ENCODE measurements at regions not wholly inside any gene's neighbourhood (a gene's known extent, or its start where the extent isn't known, plus 50 kb on each side); places are given as distances from the start of the nearest gene placed in this dataset.

DNA sequence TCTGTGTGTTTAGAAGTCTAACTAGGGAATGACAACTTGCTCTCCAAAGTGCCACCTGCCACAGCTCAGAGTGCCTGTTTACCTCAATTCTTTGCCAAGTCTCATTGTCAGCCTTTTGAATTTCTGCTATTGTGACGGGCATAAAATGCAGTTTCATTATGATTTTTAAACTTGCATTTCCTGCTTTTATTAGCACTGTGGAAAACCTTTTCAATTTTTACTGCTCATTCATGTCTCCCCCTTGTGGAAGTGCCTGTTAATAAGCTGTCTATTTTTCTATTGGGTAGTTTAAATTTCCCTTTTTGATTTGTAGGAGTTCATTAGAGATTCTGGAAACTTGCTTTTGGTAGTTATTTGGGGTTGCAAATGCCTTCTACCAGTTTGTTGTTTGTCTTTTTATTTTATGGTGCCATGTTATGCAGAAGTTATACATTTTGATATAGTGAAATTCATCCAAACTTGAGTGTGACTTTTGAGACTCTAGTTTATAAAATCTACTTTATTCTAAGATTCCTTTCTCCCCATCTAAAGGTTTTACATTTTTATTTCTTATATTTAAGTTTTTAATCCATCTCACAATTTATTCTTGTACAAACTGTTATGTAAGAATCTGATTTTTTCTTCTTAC is 53.9 kb upstream of the FRMD4B start:
- H3K4me1 ChIP-seq (ENCODE audit: insufficient read depth, low read length): peaks cover 4% of the 10 kb centered on the region; the same call in 1 of the 2 replicates
- H3K27me3 ChIP-seq (ENCODE audit: insufficient read depth, low read length, poor library complexity): no peaks in the 10 kb centered on the region
- no peaks in the 10 kb centered on the region for H4K20me1 ChIP-seq (ENCODE audit: insufficient read depth, low read length)
- TF ChIP-seq EZH2 (IDR thresholded peaks at IDR 0.05; ENCODE audit: borderline replicate concordance, low read depth, low read length, severe bottlenecking): no peak
- TF ChIP-seq, protein P1, sequence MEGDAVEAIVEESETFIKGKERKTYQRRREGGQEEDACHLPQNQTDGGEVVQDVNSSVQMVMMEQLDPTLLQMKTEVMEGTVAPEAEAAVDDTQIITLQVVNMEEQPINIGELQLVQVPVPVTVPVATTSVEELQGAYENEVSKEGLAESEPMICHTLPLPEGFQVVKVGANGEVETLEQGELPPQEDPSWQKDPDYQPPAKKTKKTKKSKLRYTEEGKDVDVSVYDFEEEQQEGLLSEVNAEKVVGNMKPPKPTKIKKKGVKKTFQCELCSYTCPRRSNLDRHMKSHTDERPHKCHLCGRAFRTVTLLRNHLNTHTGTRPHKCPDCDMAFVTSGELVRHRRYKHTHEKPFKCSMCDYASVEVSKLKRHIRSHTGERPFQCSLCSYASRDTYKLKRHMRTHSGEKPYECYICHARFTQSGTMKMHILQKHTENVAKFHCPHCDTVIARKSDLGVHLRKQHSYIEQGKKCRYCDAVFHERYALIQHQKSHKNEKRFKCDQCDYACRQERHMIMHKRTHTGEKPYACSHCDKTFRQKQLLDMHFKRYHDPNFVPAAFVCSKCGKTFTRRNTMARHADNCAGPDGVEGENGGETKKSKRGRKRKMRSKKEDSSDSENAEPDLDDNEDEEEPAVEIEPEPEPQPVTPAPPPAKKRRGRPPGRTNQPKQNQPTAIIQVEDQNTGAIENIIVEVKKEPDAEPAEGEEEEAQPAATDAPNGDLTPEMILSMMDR (IDR thresholded peaks at IDR 0.05; ENCODE audit: borderline replicate concordance, extremely low read depth, low read length, poor library complexity, severe bottlenecking): peak; percentile 74
- no peaks in the 10 kb centered on the region for H3K9me3 ChIP-seq (ENCODE audit: insufficient read depth, low read length, severe bottlenecking)
- no peak overlapping the region for H3K4me3 ChIP-seq (ENCODE audit: low read depth in 1 of 2, low read length in 2 of 2)
- DNase-seq: no peak
- H3K9ac ChIP-seq (ENCODE audit: low read depth, low read length): no peak overlapping the region
- peak overlapping the region; percentile 53 for H2AFZ ChIP-seq (ENCODE audit: low read depth, low read length)
- H3K27ac ChIP-seq (ENCODE audit: low read length): no peak overlapping the region
- ATAC-seq (ENCODE audit: insufficient read depth, low read depth): peak; percentile 58; the same call in 2 of the 3 replicates
- no peaks in the 10 kb centered on the region for H3K36me3 ChIP-seq (ENCODE audit: insufficient read depth, low read length)
- H3K4me2 ChIP-seq (ENCODE audit: insufficient read depth, low read length): peak overlapping the region; percentile 51; the same call in 1 of the 2 replicates
- H3K79me2 ChIP-seq (ENCODE audit: insufficient read depth, low read length): no peaks in the 10 kb centered on the region

DNA sequence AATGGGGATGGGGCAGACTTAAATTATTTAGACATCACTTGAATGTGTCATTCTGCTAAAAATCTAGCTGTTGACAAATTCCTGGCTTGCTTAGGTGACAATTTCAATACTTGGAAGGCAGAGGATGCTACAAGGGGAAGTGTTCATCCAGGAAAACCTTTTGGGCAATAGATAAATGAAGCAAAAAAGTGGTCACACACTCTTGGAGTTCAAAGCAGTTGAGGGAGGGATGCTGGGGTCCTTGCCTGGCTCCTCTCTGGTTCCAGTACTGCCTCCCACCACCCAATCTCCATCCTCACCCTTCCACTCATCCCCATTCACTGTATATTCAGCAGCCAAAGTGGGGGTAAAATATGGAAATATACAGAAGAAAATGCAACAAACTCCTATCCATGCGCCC is 52.6 kb upstream of the FRMD4B start:
- ATAC-seq (ENCODE audit: insufficient read depth, low read depth): no peak
- no peak overlapping the region for H2AFZ ChIP-seq (ENCODE audit: low read depth, low read length)
- DNase-seq: no peak
- H3K9me3 ChIP-seq (ENCODE audit: insufficient read depth, low read length, severe bottlenecking): no peaks in the 10 kb centered on the region
- no peak for TF ChIP-seq EZH2 (IDR thresholded peaks at IDR 0.05; ENCODE audit: borderline replicate concordance, low read depth, low read length, severe bottlenecking)
- TF ChIP-seq, protein P1 (IDR thresholded peaks at IDR 0.05; ENCODE audit: borderline replicate concordance, extremely low read depth, low read length, poor library complexity, severe bottlenecking): no peak
- no peak overlapping the region for H3K4me3 ChIP-seq (ENCODE audit: low read depth in 1 of 2, low read length in 2 of 2)
- H3K27ac ChIP-seq (ENCODE audit: low read length): no peak overlapping the region
- H4K20me1 ChIP-seq (ENCODE audit: insufficient read depth, low read length): no peaks in the 10 kb centered on the region
- H3K27me3 ChIP-seq (ENCODE audit: insufficient read depth, low read length, poor library complexity): no peaks in the 10 kb centered on the region
- H3K9ac ChIP-seq (ENCODE audit: low read depth, low read length): no peak overlapping the region
- no peaks in the 10 kb centered on the region for H3K36me3 ChIP-seq (ENCODE audit: insufficient read depth, low read length)
- H3K4me1 ChIP-seq (ENCODE audit: insufficient read depth, low read length): peaks cover 4% of the 10 kb centered on the region; the same call in 1 of the 2 replicates
- no peak overlapping the region for H3K4me2 ChIP-seq (ENCODE audit: insufficient read depth, low read length)
- no peaks in the 10 kb centered on the region for H3K79me2 ChIP-seq (ENCODE audit: insufficient read depth, low read length)

DNA sequence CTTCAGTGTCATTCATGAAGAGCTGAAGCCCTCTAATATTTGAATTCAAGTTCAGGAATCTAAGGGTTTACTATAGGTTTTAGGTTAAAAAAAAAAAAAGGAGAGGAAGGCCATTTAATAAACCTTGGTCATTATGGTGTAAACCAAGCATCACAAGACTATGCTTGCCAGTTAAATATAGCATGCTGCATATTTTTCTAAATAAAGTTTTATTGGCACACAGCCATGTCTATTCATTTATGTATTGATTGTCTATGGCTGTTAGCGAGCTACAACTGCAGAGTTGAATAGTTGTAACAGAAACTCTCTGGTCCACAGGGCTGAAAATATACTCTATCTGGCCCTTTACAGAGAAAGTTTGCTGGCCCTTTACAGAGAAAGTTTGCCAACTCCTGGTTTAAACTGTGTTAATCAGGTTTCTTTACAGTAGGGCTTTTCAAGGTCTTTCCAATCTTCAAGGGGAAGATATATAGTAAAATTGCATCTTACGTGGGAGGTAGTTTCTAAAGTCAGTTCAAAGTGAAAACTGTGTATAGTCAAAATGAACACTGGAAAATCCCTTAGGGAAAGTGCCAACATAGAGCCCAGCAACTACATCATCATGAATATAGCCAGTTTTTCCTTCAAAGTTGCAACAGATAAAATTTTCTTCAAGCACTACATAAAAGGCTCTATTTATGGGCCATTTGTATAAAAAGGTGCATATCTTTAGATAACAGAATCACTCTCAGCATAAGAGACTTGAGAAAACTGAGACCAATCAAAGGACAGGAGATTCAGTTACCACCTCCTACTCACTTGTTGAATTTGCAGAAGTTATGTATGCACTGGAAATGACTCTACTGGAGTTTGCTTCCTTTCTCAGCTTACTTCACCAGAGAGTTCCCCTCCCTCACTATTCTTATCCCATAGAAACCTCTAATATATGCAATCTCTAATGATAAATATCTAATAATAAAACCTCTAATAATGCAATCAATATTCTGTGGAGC is 49.7 kb upstream of the FRMD4B start:
- no peak overlapping the region for H2AFZ ChIP-seq (ENCODE audit: low read depth, low read length)
- H3K79me2 ChIP-seq (ENCODE audit: insufficient read depth, low read length): no peaks in the 10 kb centered on the region
- H3K4me3 ChIP-seq (ENCODE audit: low read depth in 1 of 2, low read length in 2 of 2): no peak overlapping the region
- no peaks in the 10 kb centered on the region for H4K20me1 ChIP-seq (ENCODE audit: insufficient read depth, low read length)
- H3K36me3 ChIP-seq (ENCODE audit: insufficient read depth, low read length): no peaks in the 10 kb centered on the region
- H3K4me1 ChIP-seq (ENCODE audit: insufficient read depth, low read length): peaks cover 4% of the 10 kb centered on the region; the same call in 1 of the 2 replicates
- H3K27ac ChIP-seq (ENCODE audit: low read length): no peak overlapping the region
- TF ChIP-seq, protein P1 (IDR thresholded peaks at IDR 0.05; ENCODE audit: borderline replicate concordance, extremely low read depth, low read length, poor library complexity, severe bottlenecking): no peak
- TF ChIP-seq EZH2 (IDR thresholded peaks at IDR 0.05; ENCODE audit: borderline replicate concordance, low read depth, low read length, severe bottlenecking): no peak
- H3K4me2 ChIP-seq (ENCODE audit: insufficient read depth, low read length): no peak overlapping the region
- ATAC-seq (ENCODE audit: insufficient read depth, low read depth): no peak
- no peaks in the 10 kb centered on the region for H3K9me3 ChIP-seq (ENCODE audit: insufficient read depth, low read length, severe bottlenecking)
- H3K27me3 ChIP-seq (ENCODE audit: insufficient read depth, low read length, poor library complexity): peaks cover 7% of the 10 kb centered on the region
- no peak for DNase-seq
- no peak overlapping the region for H3K9ac ChIP-seq (ENCODE audit: low read depth, low read length)

All from DND-41 (cell line).